Activated T-cell treated with anti-CD3 and anti-CD28 coated beads, Interleukin-2, amount 50 U/mL, for 72 hours (primary cell): ENCODE measurements at regions not wholly inside any gene's neighbourhood (a gene's known extent, or its start where the extent isn't known, plus 50 kb on each side); places are given as distances from the start of the nearest gene placed in this dataset.

Experiments used
- ATAC-seq, 2 donors: fragments of 150-1000 bp; cut with Tn5 transposase; replicated peaks in 1 of 2; 2 replicates each; pipeline ENCODE4 v1.10.0; 2021; ENCODE audit warnings: moderate library complexity in 2 of 2, mild to moderate bottlenecking in 1 of 2
- DNase-seq, 2 donors: peaks; one replicate each; pipeline ENCODE4 v3.0.0; 2021 to 2022; ENCODE audit warnings: mixed read lengths in 1 of 2
- H3K27ac Mint-ChIP-seq: one replicate; pipeline ENCODE4 v1.8.0; 2022; ENCODE audit warnings: mild to moderate bottlenecking, moderate library complexity, mixed read lengths
- H3K27me3 Mint-ChIP-seq: one replicate; pipeline ENCODE4 v1.8.0; 2022; ENCODE audit warnings: low read depth, mixed read lengths
- H3K36me3 Mint-ChIP-seq, 2 donors: one replicate each; pipeline ENCODE4 v1.8.0; 2022; ENCODE audit warnings: mixed read lengths in 2 of 2, mild to moderate bottlenecking in 1 of 2; ENCODE audit not compliant: insufficient read depth in 2 of 2
- H3K4me1 Mint-ChIP-seq: one replicate; pipeline ENCODE4 v1.8.0; 2022; ENCODE audit warnings: low read depth, mixed read lengths
- H3K4me3 Mint-ChIP-seq, 2 donors: one replicate each; pipeline ENCODE4 v1.8.0; 2022; ENCODE audit warnings: mild to moderate bottlenecking in 2 of 2, mixed read lengths in 2 of 2, moderate library complexity in 2 of 2
- H3K9me3 Mint-ChIP-seq, 2 donors: one replicate each; pipeline ENCODE4 v1.8.0; 2022; ENCODE audit warnings: mixed read lengths in 2 of 2

- Mint-ChIP-seq H3K4me1 (no peaks in the 10 kb centered on the region), H3K9me3 (no peaks in the 10 kb centered on the region), H3K27ac (no peak overlapping the region), H3K27me3 (no peaks in the 10 kb centered on the region), H3K36me3 (no peaks in the 10 kb centered on the region), H3K4me3 (no peak overlapping the region)
- peak; percentile 54 to 64 for ATAC-seq
- peak in 1 of 2 donors; percentile 2 for DNase-seq
Observed at GRCh38 chr13:79874396-79875360, 393.7 kb downstream of the NDFIP2 start.

GRCh38 chr13:79871594-79871993 lies 390.6 kb downstream of the NDFIP2 start:
- DNase-seq (no peak), ATAC-seq (no peak)
- no peaks in the 10 kb centered on the region for H3K9me3 Mint-ChIP-seq
- H3K36me3 Mint-ChIP-seq = no peaks in the 10 kb centered on the region
- H3K27me3 Mint-ChIP-seq = no peaks in the 10 kb centered on the region
- no peaks in the 10 kb centered on the region for H3K4me1 Mint-ChIP-seq
- H3K27ac Mint-ChIP-seq = no peak overlapping the region
- H3K4me3 Mint-ChIP-seq = no peak overlapping the region

- DNase-seq (no peak), ATAC-seq (no peak)
- H3K27ac Mint-ChIP-seq = no peak overlapping the region
- no peaks in the 10 kb centered on the region for H3K4me1 Mint-ChIP-seq
- H3K9me3 Mint-ChIP-seq = no peaks in the 10 kb centered on the region
- no peaks in the 10 kb centered on the region for H3K36me3 Mint-ChIP-seq
- H3K4me3 Mint-ChIP-seq = no peak overlapping the region
- no peaks in the 10 kb centered on the region for H3K27me3 Mint-ChIP-seq
Observed at GRCh38 chr13:79870766-79871165, 389.8 kb downstream of the NDFIP2 start.

- H3K4me1 Mint-ChIP-seq = no peaks in the 10 kb centered on the region
- no peak overlapping the region for H3K27ac Mint-ChIP-seq
- no peaks in the 10 kb centered on the region for H3K36me3 Mint-ChIP-seq
- DNase-seq (no peak), ATAC-seq (no peak)
- H3K9me3 Mint-ChIP-seq = no peaks in the 10 kb centered on the region
- H3K27me3 Mint-ChIP-seq = no peaks in the 10 kb centered on the region
- no peak overlapping the region for H3K4me3 Mint-ChIP-seq
Observed at GRCh38 chr13:79870123-79870522, 389.2 kb downstream of the NDFIP2 start.

- H3K27me3 Mint-ChIP-seq = no peaks in the 10 kb centered on the region
- H3K36me3 Mint-ChIP-seq = no peaks in the 10 kb centered on the region
- no peak for DNase-seq
- H3K4me3 Mint-ChIP-seq = no peak overlapping the region
- H3K4me1 Mint-ChIP-seq = no peaks in the 10 kb centered on the region
- H3K27ac Mint-ChIP-seq = no peak overlapping the region
- H3K9me3 Mint-ChIP-seq = no peaks in the 10 kb centered on the region
- no peak for ATAC-seq
Observed at GRCh38 chr13:79869326-79869725, 388.4 kb downstream of the NDFIP2 start.

- H3K36me3 Mint-ChIP-seq = no peaks in the 10 kb centered on the region
- H3K27ac Mint-ChIP-seq = no peak overlapping the region
- H3K9me3 Mint-ChIP-seq = no peaks in the 10 kb centered on the region
- DNase-seq (no peak), ATAC-seq (no peak)
- H3K27me3 Mint-ChIP-seq = no peaks in the 10 kb centered on the region
- H3K4me3 Mint-ChIP-seq = no peak overlapping the region
- H3K4me1 Mint-ChIP-seq = no peaks in the 10 kb centered on the region
Observed at GRCh38 chr13:79867254-79867653, 386.3 kb downstream of the NDFIP2 start.

- H3K9me3 Mint-ChIP-seq = no peaks in the 10 kb centered on the region
Observed at GRCh38 chr13:79866436-79866835, 385.5 kb downstream of the NDFIP2 start.

GRCh38 chr13:79862515-79862914 lies 381.6 kb downstream of the NDFIP2 start:
- H3K4me1 Mint-ChIP-seq = no peaks in the 10 kb centered on the region
- no peak overlapping the region for H3K4me3 Mint-ChIP-seq
- H3K27ac Mint-ChIP-seq = no peak overlapping the region
- no peaks in the 10 kb centered on the region for H3K36me3 Mint-ChIP-seq
- ATAC-seq (no peak), DNase-seq (no peak)
- no peaks in the 10 kb centered on the region for H3K27me3 Mint-ChIP-seq
- no peaks in the 10 kb centered on the region for H3K9me3 Mint-ChIP-seq

More at GRCh38 chr13:79866436-79866835, 385.5 kb downstream of the NDFIP2 start:
- Mint-ChIP-seq H3K27ac (no peak overlapping the region), H3K27me3 (no peaks in the 10 kb centered on the region), H3K4me3 (no peak overlapping the region), H3K36me3 (no peaks in the 10 kb centered on the region), H3K4me1 (no peaks in the 10 kb centered on the region)
- no peak for ATAC-seq
- no peak for DNase-seq

- DNase-seq (no peak), ATAC-seq (no peak)
- Mint-ChIP-seq H3K36me3 (no peaks in the 10 kb centered on the region), H3K9me3 (no peaks in the 10 kb centered on the region), H3K27me3 (no peaks in the 10 kb centered on the region), H3K4me3 (no peak overlapping the region), H3K27ac (no peak overlapping the region), H3K4me1 (no peaks in the 10 kb centered on the region)
Observed at GRCh38 chr13:79861731-79862130, 380.8 kb downstream of the NDFIP2 start.

- H3K27me3 Mint-ChIP-seq = no peaks in the 10 kb centered on the region
- no peaks in the 10 kb centered on the region for H3K36me3 Mint-ChIP-seq
- no peak overlapping the region for H3K27ac Mint-ChIP-seq
- H3K4me1 Mint-ChIP-seq = no peaks in the 10 kb centered on the region
- H3K4me3 Mint-ChIP-seq = no peak overlapping the region
- ATAC-seq (no peak), DNase-seq (no peak)
- H3K9me3 Mint-ChIP-seq = no peaks in the 10 kb centered on the region
Observed at GRCh38 chr13:79860791-79861190, 379.8 kb downstream of the NDFIP2 start.

GRCh38 chr13:79859756-79860155 lies 378.8 kb downstream of the NDFIP2 start:
- peaks cover 0 to 1% of the 10 kb centered on the region in 2 donors for H3K9me3 Mint-ChIP-seq
- DNase-seq (no peak), ATAC-seq (no peak)
- no peak overlapping the region for H3K4me3 Mint-ChIP-seq
- no peaks in the 10 kb centered on the region for H3K36me3 Mint-ChIP-seq
- no peaks in the 10 kb centered on the region for H3K27me3 Mint-ChIP-seq
- H3K27ac Mint-ChIP-seq = no peak overlapping the region
- no peaks in the 10 kb centered on the region for H3K4me1 Mint-ChIP-seq

GRCh38 chr13:79853251-79853650 lies 372.3 kb downstream of the NDFIP2 start:
- peaks cover 0 to 4% of the 10 kb centered on the region in 2 donors for H3K9me3 Mint-ChIP-seq
- H3K36me3 Mint-ChIP-seq = no peaks in the 10 kb centered on the region
- no peak overlapping the region for H3K4me3 Mint-ChIP-seq
- H3K27ac Mint-ChIP-seq = no peak overlapping the region
- ATAC-seq (no peak), DNase-seq (no peak)
- no peaks in the 10 kb centered on the region for H3K27me3 Mint-ChIP-seq
- H3K4me1 Mint-ChIP-seq = no peaks in the 10 kb centered on the region

- H3K9me3 Mint-ChIP-seq = peaks cover 0 to 4% of the 10 kb centered on the region in 2 donors
- DNase-seq (no peak), ATAC-seq (no peak)
- H3K4me3 Mint-ChIP-seq = no peak overlapping the region
- no peak overlapping the region for H3K27ac Mint-ChIP-seq
- no peaks in the 10 kb centered on the region for H3K36me3 Mint-ChIP-seq
- H3K4me1 Mint-ChIP-seq = no peaks in the 10 kb centered on the region
- no peaks in the 10 kb centered on the region for H3K27me3 Mint-ChIP-seq
Observed at GRCh38 chr13:79851318-79851717, 370.4 kb downstream of the NDFIP2 start.
